Stimulated activated CD4-positive, alpha-beta T cell treated with anti-CD3 and anti-CD28 coated beads, Interleukin-4, amount 100 ng/mL, for 24 hours (primary cell): ENCODE measurements at regions not wholly inside any gene's neighbourhood (a gene's known extent, or its start where the extent isn't known, plus 50 kb on each side); places are given as distances from the start of the nearest gene placed in this dataset.
A peak's percentile ranks its signal among the peaks of the same experiment; 100 is the strongest.
"Not testable (repeated sequence)": the region's sequence is repeated elsewhere in the genome, so short reads cannot be mapped to it uniquely, and the experiment has no call there.

ENCODE experiments used
- DNase-seq: peaks from one replicate; pipeline ENCODE4 v3.0.0-alpha.2; 2020

DNA sequence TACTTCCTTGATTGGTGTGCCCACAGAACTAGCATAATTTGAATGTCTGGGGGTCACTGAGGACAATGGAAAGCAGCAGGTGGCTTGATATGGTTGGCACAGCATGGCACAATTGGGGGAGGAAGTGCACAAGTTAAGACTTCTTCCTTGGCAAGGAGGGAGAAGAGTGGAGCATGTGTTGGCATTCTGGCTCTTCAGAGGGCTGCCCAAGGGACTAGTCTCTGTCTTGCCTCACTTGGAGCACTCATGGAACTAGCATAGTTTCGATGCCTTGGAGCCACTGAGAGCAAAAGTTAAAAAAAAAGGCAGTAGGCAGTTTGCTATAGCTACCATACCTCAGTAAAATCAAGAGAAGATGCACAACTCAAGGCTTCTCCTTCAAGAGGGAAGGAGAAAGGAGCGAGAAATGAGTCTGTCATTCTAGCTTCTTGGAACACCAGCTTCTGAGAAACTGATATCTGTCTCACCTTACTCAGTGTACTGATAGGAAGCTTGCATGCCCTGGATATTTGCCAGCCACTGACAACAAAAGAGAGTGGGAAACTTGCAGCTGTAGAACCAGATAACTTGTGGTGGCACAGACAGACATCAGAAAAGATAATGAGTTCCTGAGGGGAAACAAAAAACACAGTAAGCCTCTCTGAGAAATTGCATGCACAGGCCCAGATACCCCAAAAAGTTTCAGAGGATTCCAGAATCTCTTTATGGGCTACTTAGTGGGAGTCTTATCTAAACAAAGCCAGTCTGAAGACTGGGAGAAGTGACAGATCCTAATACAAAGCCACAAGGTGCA is 207.5 kb upstream of the SAMSN1 start:
- no peak for DNase-seq

DNA sequence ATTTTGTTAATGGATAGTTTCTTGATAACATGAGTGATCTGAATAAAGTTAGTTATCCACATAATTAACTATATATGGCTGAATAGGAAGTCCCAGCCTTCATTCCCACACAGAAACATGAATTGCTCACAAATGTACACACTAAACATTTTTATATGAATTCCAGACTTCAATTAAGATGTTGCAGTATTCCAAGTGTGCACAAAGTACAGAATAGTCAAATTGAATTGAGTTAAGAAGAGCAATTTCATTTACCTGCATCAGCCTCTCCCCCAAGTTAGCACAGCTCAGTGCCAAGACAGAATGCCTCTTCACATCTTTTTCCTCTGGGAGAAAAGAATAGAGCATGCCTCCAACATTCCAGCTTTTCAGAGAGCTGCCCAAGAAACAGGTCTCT is 207.0 kb upstream of the SAMSN1 start:
- DNase-seq: no peak

GRCh38 chr21:14752345-14752909 is 206.3 kb upstream of the SAMSN1 start:
- DNase-seq: no peak

DNA sequence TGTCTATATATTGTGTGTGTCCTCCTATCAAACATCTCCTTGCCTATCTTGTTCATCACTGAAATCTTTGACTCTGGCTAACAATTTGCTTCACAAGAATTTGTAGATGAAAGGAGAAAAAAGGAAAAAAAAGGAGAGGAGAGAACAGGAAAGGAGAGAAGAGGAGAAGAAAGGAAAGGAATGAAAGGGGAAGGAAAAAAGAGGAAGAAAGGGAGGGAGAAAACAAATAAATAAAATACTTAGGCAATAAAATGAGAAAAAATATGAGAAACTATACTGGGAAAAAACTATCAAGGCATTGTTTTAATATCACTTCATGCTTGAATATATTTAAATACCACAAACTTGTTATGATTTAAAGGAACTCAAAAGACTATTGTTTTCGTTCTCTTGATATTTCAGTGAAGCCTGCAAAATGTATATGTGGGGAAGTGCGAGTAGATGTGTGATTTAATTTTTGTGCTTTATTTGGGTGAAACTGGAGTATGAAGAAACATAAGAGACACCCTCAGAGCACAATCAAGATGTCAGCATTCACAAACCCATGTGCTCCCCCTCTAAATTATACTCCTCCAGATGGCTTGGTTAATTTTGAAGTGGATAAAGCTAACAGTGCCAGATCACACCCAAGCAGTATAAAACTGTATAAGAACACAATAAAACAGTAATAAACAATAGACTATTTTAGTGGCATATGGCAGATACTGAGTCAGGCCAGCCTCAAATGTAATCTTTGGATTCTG is 205.7 kb upstream of the SAMSN1 start:
- DNase-seq: no peak

- no peak for DNase-seq
These were observed 204.9 kb upstream of the SAMSN1 start for GRCh38 chr21:14751011-14751410.

GRCh38 chr21:14750041-14750440 is 203.9 kb upstream of the SAMSN1 start:
- DNase-seq: no peak

GRCh38 chr21:14748662-14749061 is 202.5 kb upstream of the SAMSN1 start:
- no peak for DNase-seq

DNA sequence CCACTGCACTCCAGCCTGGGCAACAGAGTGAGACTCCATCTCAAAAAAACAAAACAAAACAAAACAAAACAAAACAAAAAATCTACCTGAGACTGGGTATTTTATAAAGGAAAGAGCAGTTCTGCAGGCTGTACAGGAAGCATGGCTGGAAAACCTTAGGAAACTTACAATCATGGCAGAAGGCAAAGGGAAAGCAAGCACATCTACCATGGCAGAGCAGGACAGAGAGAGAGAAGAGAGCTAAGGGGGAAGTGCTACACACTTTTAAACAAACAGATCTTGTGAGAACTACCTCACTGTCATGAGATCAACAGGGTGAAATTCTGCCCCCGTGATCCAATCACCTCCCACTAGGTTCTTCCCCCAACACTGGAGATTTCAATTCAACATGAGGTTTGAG is 198.3 kb upstream of the SAMSN1 start:
- DNase-seq: no peak

DNA sequence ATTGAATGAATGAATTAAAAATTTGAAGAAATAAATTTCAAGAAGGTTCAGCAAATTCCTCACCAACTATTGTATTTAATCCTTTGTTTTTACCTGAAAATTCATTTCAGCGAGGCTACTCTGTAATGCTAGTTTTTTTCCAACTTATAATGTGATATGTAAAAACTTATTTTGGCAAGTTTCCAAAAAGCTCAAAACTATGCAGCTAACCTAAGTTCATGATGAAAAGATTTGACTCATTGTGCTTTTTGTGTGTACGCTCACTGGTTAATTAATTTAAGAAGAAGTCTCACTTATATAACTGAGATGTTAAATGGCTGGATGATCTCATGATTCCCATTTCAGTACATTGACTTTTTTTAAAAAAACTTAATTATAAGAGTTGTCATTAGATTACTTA is 196.0 kb upstream of the SAMSN1 start:
- DNase-seq: no peak

GRCh38 chr21:14741256-14741655 is 195.1 kb upstream of the SAMSN1 start:
- DNase-seq: no peak

DNA sequence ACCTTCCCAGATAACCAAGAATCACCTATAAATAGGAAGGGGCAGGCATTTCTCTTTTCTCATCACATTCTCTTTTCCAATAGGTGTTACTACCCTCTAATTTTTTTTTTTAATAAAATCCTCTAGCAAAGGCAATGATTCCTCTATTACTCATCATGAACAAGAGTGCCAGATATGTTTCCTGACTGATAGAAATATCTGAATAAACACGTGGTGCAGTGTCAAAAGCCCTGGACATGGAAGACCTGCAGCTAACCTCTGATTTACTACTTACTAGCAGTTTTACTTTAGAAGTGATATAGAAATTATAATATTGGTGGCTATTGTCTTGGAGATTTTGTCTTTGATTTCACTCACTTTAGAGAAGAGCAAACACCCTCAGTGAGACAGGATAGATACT is 194.6 kb upstream of the SAMSN1 start:
- no peak for DNase-seq

- no peak for DNase-seq
These were observed 194.0 kb upstream of the SAMSN1 start for GRCh38 chr21:14740116-14740515.

DNA sequence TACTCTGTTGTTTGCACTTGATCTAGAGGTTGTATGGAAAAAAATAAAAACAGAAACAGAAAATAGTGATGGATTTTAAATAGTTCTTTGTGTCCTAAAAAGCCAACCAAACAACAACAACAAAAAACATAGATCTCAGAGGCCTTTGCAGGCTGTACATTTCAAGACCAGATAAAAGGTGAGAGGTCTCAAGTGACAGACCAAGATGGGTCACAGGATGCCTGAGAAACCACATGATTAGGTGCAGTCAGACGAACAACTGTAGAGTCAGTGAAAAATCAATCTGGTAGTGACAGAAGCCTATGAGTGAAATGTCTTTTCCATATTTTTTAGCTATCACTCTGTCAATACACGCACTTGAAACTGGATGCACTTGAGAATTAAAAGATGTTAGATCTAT is 193.5 kb upstream of the SAMSN1 start:
- no peak for DNase-seq

- DNase-seq: not testable (repeated sequence)
These were observed 192.5 kb upstream of the SAMSN1 start for GRCh38 chr21:14738576-14738975.

GRCh38 chr21:14737922-14738321 is 191.8 kb upstream of the SAMSN1 start:
- peak; percentile 66 for DNase-seq

GRCh38 chr21:14737284-14737691 is 191.2 kb upstream of the SAMSN1 start:
- no peak for DNase-seq

- no peak for DNase-seq
These were observed 190.6 kb upstream of the SAMSN1 start for GRCh38 chr21:14736672-14737071.

GRCh38 chr21:14736162-14736561 is 190.0 kb upstream of the SAMSN1 start:
- no peak for DNase-seq

DNA sequence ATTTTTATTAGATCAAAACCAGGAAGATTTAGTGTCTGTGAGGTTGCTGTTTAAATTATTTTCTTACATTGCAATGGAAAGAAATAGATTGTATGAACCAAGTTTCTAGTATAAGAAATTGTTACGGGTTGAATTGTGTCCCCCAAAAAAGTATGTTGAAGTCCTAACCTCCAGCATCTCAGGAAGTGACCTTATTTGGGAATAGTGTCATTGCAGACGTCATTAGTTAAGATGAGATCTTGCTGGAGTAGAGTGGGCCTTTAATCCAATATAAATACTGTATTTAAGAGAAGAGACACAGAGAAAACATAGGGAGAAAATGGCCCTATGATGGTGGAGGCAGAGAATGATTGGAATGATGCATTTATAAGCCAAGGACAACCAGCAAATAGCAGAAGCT is 188.7 kb upstream of the SAMSN1 start:
- no peak for DNase-seq

- DNase-seq: peak; percentile 21
These were observed 188.1 kb upstream of the SAMSN1 start for GRCh38 chr21:14734191-14734590.

DNA sequence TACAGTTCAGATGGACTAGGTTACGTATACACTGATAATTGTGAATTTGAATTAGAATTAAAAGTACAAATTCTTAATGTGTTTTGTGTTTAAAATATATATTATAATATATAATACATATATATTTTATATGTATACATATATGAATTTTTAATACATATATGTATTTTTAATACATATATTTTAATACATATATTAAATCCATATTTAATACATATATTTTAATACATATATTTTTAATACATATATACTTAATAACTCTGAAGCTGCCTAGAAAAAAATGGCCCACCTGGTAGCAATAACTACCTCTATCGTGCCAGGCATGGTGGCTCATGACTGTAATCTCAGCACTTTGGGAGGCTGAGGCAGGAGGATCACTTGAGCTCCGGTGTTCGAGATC is 179.1 kb upstream of the SAMSN1 start:
- no peak for DNase-seq

GRCh38 chr21:14722841-14723483 is 176.8 kb upstream of the SAMSN1 start:
- DNase-seq: no peak

- no peak for DNase-seq
These were observed 174.1 kb upstream of the SAMSN1 start for GRCh38 chr21:14720237-14720636.

GRCh38 chr21:14718951-14719350 is 172.8 kb upstream of the SAMSN1 start:
- no peak for DNase-seq
